Right forelimb (tissue), 1 donor: ENCODE measurements at regions not wholly inside any gene's neighbourhood (a gene's known extent, or its start where the extent isn't known, plus 50 kb on each side); places are given as distances from the start of the nearest gene placed in this dataset.

Experiments used
- DNase-seq: peaks from one replicate; pipeline ENCODE4 v3.0.0-alpha.2; 2018

DNA sequence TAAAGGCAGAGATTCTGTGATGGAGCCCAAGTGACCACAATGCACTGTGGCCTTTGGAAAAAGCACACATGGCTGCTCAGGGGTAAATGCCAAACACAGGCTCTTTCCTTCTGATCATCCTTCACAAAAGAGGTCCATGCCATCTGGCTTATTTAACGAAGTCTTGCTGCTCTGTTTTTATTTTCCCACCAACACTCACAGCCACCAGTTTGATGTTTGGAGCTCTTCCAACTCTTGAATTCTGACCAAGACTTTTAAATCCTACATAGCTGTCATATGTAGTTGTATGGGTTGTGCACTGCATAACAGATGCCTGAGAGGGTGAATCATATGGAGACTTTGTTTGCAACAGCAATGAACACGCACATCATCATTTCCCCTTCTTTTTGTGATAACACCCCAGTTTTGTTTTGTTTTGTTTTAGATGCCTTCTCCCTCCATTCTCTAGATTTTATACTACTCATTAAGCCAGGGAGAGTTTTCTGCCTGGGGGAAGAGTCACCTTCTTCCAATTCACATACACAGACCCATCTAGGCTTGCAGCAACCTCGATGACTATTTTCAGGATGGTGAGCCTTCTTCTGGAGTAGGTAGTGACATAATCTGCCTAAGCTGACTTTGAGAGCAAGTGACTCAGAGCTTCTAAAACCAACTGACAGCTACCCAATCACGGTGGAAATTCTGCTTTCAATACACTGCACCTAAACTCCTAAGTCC, 145.2 kb upstream of the WSCD2 start:
- DNase-seq, result no peak

DNA sequence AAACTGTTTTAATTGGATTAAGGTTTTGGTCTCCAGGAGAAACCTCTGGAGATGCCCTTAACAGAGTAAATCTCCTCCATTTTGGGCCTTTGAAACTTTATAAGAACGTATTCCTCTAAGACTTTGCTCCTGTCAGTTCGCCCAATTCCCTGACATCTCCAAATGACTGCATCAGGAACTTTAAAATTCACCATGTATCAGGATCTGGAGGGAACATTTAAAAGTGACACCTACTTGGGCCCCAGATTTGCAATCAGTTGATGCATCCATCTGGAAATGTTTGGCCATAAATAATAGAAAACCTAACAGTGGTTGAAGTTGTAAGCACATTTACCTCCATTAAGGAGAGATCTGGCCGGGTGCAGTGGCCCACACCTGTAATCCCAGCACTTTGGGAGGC, 144.1 kb upstream of the WSCD2 start:
- no peak for DNase-seq

DNA sequence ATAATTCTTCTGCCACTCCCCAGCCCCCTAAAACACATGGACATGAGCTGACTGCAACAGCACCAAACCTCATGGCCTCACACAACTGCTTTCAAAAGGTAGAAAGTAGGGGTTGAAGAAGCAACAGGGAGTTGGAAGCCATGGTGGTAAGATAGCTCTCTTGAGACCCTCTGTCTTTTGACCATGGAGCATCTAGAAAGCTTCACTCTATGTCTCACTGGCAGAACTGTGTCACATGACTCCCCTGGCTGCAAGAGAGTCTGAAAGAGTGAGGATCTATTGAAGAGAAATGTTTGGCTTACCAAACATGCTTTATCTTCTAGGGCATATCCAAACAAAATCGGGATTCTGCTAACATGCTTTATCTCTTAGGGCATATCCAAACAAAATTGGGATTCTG, 142.9 kb upstream of the WSCD2 start:
- DNase-seq, result no peak

DNA sequence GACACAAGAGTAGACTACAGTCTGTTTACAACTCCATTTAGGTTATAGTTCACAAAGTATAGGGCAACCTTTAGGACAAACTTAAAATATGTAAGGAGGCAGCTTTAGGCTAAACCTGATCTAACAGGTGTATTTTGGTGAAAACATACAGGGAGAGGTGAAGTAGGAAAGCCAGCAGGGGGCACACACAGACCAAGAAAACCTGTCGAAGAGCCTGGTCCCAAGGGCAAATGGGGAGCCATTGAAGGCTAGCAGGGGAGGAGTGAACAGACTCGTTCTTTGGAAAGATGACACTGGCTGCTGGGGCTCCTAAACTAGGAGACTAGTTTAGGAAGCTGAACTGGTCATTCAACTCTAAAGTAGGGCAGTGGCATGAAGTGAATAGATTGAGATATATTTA, 138.8 kb upstream of the WSCD2 start:
- no peak for DNase-seq

DNA sequence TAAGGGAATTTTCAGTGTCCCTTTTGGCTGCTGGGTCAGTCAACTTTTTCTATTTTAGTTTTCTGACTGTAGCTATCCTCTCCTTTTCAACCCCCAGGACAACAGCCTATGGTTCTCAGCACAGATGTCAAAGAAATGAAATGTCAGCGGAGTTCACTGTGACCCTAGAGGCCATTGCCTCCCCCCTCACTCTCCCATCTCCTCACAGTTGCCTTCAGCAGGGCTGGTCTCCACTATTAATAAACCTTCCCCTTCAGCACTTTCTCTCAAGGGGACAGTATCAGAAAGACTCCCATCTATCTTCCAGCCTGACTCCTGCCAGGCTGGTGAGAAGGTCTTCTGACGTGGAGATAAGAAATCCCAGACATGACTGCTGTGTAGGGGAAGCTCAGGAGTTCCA, 137.1 kb upstream of the WSCD2 start:
- DNase-seq, result no peak

DNA sequence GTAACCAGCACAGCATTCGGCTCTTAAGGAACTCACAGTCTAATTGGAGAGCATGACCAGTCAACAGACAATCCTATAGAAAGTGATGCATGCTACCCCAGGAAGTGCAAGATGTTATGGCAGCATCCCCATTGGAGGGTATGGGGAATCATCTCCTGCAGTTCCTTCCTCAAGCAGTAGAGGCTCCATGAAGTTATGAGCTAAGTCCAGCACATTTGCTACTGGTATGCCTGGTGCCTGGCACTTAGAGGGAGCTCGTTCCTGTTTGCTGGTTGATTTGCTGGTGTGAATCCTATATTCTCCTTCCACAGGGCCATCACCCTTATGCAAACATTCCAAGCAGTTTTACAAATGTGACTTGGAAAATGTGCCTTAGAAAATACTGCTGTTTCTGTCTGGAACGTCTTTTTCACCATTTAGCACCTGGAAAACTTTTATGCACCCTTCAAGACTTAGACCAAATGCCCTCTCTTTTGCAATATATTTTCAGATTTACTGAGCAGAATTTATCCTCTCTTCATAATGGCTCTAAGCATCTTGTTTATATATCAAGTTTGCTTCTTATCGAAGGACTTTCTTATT, 136.1 kb upstream of the WSCD2 start:
- no peak for DNase-seq

DNA sequence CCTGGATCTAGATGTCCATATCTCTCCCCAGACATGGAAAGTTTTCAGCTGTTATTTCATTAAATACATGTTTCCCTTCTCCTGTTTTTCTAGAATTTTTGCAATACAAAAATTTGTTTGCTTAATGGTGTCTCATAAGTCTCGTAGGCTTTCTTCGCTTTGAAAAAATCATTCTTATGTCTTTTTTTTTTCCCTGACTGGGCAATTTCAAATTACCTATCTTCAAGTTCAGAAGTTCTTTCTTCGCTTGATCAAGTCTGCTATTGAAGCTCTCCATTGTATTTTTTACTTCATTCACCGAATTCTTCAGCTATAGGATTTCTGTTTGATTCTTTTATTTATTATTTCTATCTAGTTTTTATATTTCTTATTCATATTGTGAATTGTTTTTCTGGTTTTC, 130.2 kb upstream of the WSCD2 start:
- no peak for DNase-seq

DNA sequence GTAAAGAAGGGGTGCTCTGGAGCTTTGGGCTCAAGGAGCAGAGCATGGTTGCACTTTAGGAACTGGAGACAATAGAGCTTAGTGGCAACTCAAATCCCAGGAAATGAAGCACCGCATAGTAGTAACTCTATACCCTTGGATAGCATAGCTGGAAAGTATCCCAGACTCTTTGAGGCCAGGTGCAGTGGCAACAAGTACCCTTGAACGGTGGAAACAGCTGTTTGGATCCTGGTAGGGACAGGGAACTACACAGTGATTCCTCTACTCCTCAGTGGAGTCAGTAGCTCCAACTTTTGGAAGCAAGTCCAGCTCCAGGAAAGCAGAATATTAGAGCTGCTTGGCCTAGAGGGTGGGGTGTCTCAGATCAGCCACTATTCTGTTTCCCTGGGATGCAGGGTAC, 129.0 kb upstream of the WSCD2 start:
- no peak for DNase-seq

DNA sequence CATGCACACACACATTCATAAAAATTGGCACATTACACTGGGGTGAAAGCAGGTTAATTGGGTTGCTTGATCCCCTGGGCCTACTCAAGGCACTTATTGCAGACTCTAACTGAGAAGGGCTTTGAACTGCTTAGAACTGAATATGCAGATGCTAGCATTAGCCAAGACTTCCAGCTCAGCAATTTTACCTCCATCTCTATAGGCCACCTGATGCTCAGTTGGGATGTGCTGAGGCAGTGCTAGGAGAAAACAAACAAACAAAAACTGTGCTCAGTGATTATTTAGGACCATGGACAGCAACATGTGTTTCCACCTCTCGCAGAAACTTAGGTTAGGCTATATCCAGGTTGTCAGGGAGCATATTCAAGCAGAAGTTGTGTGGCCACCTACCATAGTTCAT, 124.8 kb upstream of the WSCD2 start:
- DNase-seq, result no peak

DNA sequence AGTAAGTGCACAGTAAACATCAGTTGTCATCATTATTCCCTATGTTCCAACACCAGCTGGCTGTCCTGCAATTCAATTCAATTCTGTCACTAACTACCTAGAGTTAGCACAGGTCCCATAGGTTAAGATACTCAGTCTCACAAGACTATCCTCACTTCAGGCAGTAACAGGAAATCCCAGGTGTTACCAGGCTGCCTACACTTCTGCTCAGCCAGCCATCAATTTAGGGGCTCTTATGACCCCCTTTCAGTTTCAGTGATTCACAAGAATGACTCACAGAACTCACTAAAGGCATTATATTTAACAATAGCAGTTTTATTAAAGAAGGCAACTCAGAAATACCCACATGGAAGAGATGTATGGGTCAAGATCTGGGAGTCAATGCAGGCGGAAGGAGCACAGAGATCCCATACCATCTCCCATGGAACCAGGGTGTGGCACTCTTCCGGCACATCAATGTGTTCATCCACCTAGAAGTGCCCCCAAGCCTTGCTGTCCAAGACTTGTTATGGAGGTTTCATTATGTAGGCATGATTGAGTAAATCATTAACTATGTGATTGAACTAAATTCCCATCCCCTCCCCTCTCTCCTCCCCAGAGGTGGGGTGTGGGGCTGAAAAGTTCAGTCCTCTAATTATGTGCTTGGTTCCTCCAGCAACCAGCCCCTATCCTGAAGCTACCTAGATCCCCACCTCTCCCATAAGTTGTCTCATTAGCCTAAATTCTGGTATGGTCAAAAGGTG, 120.8 kb upstream of the WSCD2 start:
- DNase-seq, result no peak

DNA sequence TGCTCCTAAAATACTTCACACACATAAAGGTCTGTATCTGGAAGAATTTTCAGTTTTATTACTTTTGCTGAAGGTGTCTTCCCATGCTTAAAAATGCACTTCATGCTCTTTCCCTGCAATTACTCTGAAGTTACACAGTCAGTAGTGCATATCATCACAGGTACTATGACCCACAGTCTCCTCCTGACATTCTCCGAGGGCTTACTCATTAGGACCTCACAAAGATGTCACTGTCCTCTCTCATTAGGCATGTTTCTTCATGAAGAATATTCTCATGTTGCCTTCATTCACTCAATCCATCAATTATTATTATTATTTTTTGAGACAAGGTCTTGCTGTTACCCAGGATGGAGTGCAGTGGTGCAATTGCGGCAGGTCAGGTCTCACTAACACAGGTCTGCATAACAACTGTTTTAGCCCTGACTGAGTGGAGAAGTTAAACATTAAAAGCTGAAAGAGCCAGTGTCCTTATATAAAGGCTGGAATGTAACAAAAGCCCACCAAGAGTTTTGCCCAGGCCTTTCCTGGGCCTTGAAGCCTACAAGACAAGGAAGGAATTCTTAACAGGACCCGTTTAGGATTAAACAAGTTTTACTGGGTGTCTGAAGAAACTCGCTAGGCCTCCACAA, 119.5 kb upstream of the WSCD2 start:
- DNase-seq, result no peak

DNA sequence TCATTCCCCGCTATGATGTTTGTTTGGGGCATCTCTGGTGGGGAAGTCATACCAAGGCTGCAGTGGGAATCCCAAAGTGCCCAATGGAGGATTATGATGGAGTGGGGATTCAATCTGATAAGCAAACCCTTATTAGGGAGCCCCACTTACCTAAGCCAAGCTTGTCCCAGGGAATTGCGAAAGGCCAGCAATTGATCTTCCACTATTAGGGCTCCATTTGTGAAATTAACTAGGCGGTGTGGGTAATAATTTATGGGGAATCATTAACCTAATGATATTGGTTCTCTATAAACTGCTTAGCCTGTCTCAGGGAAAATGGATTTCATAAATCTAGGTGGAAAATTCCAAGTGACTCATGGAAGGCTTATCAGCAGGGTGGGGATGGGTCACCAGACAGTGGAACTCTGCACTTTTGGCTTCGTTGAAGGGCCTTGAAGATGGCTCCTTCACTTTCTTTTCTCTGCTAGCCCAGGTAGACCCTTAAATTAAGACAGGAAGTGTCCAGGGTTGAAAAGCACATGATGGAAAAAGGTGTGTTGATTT, 113.0 kb upstream of the WSCD2 start:
- no peak for DNase-seq

DNA sequence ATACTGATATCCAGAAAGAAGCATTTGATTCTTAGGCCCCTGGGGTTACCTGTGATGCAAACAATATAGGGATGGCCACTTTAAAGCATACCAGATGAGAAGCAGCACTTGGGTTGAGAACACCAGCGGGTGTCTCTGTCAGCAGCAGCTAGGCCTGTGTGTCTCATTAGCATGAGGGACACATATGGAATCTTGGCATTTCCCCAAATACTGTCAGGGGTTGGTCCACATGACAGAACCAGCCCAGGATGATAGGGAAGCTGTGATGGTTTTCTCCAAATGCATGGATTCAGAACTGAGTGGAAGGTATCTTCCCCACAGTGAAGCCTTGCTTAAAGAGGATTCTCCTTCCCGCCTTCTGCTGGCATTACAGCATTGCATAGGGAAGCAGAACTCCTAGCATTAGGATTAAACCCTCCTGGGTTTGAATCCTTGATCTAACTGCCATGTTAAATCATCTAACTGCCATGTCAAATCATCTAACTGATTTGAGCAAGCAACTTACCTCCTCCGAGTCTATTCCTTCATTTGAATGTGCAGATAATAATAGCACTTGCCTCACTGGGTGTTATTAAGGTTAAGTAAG, 111.5 kb upstream of the WSCD2 start:
- no peak for DNase-seq

DNA sequence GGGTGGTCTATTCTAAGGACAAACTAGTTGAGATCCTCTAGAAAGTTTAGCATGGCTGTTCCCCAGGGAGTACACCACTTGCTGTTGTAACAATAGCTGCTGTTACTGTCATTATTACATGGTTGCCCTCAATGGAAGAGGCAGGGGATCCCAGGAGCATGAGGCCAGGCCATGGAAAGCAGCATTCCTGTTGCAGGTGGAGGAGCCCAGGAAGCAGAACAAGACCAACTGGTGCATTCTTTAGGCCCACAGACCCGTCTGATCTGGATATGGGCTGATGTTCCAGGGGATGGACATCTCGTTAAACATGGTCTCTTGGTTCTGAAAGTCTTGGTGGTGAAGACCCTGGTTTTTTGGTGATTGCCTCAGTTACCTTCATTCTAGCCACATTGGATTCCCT, 109.2 kb upstream of the WSCD2 start:
- DNase-seq, result no peak

DNA sequence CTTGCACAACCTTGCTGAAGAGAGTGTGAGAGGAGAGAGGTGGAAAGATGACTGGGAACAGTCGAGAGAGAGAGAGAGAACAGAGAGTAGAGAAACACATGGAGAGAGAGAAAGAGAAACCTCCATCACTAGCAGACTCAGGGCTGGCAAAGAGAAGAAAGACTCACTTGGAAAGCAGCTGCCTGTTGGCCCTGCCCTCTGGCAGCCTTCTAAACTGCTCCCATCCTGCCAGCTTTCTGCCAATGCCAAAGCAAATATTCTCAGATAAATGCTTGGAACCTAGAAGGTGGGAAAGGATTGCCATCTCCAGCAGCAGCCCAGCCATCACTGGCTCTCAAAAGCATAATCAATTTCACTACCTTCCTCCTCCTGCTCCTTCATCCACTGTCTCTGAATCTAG, 107.9 kb upstream of the WSCD2 start:
- DNase-seq, result no peak

DNA sequence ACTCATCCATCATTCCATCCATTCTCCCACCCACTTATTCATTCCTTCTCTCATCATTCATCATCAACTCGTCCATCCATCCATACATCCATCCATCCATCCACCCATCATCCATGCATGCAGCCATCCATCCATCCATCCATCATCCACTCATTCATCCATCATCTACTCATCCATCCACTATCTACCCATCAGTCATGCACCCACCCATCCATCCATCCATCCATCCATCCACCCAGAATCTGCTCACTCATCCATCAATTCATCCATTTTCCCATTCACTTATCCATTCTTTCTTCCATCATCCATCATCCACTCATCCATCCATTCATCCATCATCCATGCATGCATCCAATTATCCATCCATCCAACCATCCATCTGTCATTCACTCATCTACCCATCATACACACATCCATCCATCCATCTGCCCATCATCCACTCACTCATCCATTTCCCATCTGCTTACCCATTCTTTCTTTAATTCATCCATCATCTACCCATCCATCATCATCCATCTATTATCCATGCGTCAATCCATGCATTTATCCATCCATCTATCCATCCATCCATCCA, 107.1 kb upstream of the WSCD2 start:
- DNase-seq, result no peak

DNA sequence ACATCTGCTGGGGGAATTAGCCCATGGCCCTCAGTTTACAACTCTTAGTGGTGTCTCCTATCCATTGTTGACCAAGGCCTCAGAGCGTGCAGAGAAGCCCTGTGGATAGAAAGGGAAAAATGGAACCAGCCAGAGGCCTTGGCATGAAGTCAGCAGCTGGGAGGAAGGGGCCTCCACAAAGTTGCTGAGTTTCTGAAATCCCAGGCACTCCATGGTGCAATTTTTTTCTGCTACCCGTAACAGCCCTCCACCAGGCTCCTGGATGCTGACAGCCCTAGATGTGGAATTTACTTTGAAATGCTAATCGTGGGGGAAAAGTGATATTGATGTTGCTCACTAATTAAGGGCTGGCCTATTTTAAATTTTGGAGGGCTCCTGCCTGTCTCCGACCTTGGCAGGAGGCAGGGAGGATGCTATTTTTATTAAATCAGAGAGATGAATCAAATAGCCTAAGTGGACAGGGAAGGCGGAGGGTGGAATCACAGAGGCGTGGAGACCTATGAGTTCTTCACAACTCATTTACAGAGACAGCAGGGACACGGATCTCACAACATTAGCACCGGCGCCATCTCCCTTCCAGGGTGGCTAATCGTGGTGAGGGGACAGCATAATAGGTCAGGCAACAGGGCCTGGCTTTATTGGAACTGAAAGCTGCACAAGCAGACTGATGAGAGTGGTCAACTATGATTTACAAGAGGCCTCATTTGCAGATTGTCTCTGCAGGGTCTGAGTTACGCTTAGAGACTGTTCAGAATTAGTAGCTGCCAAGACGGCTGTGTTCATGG, 99.8 kb upstream of the WSCD2 start:
- DNase-seq, result no peak

DNA sequence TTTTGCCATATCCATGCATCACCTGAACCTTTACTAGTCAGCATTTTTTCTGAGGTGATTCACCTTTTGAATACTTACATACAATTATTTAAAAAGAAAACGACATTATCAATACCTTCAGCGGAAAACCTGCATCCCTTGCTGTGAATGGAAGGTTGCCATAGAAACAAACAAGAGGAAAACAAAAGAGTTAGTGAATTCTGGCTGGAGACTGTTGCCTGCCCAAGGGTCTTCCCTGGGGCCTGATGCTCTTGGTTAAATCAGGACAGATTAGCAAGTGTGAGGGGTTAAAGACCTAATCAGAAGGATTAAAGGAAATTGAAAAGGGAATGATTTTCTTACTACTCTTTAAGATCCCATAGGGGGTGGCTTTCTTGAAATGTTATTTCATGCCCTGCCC, 96.0 kb upstream of the WSCD2 start:
- no peak for DNase-seq

DNA sequence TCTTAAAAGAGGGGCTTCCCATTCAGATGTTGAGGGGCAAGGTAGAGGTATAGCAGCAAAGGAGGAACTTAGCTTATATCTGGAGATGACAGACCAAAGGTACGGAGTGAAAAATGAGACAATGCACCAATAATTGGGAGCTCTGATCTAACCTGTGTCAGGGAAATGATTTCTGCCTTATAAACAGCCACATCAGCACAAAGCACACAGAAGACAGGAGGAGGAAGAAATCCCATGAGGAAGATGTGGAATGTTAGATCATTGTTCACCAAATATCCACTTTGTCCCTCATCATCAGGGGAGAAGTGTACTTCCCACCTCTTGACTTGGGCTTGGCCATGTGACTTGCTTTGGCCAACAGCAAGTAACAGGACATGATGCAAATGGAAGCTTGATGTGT, 93.7 kb upstream of the WSCD2 start:
- DNase-seq, result no peak

DNA sequence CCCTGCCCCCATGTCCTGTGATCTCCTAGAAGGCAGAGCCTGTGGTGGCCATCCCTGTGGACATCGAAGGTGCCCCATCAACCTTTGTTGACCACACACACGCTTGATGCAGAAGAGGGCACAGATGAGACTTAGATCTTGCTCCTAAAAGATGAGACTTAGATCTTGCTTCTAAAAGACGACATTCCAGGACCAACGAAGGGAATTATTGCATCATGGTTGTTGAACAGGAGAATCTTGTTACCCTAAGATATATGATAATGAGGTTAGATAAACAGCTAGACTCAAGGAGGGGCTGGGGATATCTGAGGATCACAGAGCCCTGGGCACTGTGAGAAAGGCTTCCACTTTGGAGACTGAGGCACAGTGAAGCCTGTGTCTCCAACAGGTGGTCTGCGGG, 91.1 kb upstream of the WSCD2 start:
- no peak for DNase-seq

DNA sequence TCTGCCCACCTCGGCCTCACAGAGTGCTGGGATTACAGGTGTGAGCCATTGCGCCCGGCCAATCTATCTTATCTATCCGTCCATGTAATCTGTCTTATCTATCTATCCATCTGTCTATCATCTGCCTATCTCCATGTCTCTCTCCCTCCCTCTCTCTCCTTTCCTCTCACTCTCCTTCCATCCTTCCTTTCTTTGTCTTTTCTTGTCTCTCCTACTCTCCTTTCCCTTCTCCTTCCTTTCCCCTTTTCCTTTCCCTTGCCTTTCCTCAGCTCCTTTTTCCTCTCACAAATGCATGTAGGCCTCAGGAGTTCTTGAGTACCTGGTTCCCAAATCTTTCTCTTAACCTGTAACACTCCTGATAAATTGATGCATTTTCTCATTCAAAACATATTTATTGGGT, 89.3 kb upstream of the WSCD2 start:
- DNase-seq, result no peak

DNA sequence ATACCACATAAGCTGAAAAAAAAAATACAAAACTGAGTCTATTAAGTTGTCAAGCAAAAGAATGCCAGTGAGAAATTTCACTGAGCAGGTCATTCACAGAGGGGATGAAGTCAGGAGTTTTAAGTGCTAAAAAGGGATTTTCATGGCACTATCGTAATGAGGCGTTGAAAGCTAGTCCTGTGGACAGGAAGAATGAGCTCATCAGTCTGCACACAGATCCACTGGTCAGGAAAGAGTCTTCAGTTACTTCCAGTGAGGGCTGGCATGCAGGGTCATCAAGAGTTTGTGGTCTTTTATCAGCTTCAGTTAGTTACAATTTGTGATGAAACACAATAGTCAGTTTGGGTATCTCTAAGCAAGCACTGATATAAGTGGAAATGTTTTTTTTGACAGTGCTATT, 88.1 kb upstream of the WSCD2 start:
- DNase-seq, result no peak
